ENCODE measurements at regions not wholly inside any gene's neighbourhood (a gene's known extent, or its start where the extent isn't known, plus 50 kb on each side); places are given as distances from the start of the nearest gene placed in this dataset.

DNA sequence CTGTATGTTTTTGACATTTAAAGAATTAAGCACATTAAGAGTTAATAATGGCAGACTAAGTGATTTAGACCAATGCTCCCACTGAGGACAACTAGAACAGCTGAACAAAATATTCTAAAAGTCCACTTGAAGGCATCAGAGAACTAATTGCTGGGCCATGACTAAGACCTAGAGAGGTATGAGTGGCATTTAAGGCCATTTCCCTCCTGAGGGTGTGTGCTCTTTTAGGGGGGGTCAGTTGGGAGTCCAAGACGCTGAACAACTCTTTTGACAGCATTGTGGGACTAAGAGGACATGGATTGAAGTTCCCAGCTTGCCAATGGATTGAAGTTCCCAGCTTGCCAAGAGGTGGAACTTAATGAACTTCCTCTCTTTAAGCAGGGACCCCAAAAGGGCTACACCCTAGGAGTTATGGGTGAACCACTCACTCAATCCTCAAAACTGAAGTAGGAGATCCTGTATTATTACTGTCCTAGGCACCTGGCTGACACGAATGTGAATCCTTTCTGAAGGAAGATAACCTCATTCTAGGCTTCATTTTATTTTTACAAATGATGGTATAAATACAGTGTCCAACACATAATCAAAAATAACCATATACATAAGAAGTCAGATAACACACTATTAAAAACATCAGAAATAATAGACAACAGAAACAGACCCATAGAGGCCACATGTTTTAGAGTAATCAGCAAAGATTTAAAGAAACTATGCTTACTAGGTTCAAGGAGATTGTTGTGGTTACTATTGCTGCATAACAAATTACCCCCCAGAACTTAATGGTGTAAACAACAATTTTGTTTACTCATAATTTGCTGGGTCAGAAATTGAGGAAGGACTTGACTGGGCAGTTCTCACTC lies 175.1 kb downstream of the VEGFA start:
- peak; percentile 15 for DNase-seq

DNA sequence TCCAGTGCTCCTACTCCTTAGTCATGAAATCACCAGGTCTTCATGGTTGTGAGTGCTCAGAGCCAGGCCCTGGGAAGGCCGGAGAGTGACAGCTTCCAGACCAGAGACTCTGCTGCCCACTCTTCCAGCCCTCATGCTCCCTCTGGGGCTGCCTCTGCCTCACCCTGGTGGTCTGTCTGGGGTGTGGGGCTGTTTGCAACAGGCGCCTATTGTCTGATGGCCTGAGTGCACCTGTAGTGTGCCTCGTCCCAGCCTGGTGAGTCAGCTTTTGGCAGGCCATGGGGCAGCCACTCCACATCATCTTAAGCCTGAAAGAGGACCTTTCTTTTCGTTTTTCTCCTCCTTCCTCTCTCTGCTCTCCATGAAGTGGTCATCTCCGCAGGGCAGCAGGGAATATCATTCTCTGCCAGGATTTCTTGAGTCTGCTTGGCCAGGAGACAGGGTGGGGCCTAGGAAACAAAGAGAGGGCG lies 173.8 kb downstream of the VEGFA start:
- DNase-seq: peak; percentile 26

DNA sequence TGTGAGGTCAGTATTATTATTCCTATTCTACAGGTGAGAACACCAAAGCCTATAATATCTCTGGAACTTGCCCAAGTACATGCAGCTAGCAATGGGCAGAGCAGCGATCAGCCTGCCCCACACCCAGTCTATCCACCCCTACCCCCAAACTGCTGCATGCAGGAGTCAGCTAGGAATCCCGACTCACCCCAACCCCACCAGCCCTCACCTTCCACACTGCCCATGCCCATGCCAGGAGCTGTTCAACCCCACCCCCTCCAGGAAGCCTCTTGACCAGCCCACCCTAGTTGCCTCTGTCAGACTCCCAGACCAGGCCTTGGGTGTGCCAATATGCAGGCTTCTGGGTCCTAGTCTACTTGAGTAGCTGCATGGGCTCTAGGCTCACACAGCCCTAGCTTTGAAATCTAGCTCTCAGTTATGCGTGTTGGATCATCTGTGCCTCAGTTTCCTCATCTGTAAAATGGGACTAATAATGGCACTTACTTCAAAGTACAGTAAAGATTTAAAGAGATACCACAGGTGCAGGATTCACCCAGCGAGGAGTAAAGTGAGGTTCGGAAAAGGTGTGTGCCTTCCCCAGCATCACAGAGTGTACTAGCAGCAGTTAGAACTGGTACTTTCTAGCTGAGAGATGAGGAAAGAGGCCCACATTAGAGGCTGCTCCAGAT lies 173.2 kb downstream of the VEGFA start:
- peak; percentile 32 for DNase-seq

DNA sequence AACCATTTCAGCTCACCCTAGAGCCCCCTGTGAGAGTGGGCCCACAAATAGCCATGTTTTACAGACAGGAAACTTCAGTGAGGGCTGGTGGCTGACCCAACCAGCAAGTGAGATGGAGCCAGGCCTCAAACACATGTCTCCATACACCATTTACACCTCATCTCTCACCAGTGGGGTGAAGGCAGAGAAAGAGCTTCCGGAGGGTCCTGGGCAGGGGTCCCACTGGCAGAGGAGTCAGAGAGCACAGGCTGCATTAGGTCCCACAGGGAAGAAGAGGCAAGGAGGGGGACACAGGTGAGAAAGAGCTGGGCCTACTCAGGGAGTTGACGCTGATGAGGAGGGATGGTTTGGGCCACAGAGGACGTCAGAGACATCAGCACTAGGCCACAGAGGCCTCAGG lies 172.6 kb downstream of the VEGFA start:
- DNase-seq: peak; percentile 33

DNA sequence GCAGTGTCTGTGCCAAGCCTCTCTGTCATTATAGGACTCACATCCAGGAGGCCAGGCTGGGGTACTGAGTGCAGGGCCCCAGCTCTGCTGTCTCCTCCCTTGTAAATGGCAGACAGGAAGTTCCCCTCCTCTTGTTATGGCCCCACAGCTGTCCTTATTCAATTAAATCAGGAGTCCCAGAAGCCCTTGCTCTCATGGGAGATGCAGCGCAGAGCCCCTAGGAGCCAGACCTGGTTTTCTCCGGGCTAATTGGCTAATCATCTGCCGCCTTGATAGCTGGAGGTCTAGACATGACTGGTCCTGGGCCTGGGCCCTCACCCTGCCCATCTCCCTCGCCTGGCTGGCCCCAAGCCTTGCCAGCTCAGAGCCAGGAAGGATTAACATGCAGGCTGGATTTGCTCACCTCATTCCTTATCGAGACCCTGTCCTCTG lies 172.0 kb downstream of the VEGFA start:
- DNase-seq: peak; percentile 43

DNA sequence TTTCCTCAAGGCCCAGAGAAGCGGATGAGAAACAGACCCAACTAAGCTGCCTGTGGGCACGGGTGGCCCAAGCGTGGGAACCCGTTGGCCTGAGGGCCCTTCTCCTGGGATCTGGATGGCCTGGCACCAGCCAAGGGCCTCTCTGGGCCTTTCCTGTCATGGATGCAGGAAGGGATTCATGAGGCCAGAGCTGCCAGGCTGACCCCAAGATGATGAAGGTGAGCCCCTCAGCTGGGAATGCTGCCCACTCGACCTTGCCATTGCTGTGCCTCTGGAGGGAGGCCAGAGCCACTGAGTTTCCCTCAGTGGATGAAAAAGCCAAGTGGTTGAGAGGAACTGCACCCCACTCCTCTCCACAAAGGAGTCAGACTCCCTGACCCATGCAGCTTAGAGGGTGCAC lies 171.2 kb downstream of the VEGFA start:
- no peak for DNase-seq

DNA sequence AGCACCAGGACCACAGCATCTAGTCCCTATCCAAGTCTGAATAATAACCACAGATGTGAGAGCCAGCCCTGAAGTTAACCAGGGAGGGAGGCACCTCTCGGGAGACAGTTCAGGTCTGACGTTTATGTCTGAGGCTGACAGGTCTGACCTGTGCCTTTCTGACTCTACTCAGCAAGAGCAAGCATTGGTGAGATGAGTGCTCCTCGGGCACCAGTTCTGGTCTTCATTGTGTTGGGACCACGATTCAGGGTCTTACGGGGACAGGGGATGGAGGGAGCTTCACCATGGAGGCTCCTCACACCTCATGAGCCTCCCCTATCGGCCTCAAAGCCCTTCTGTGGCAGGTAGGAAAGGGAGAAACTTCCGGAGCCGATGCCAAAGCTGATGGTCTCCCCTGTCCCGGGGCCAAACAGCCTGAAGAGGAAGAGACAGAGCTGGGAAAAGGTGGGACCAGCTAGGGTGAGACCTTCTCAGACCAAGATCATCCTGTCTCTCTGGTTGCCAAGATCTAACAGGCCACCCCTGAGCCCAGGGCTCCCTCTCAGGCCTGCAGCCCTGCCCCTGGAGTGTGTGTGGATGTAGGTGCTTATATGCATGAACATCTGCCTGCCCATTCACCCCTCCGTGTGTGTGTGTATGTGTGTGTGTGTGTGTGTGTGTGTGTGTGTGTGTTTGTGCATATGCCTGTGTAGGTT lies 170.5 kb downstream of the VEGFA start:
- peak; percentile 53 for DNase-seq

DNA sequence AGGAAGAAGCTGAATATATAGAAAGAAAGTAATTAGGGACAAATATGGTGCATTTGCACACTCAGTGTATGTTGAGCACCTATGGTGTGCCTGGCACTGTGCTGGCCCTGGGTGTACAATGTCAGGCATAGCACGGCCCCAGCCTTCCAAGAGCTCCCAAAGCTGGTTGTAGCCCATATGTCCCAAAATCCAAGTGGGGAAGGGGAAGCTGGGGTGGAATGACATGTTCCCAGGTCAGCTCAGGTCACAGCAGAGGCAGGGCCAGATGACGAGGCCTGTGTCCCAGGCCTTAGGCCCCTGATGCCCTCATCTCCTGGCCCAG lies 170.0 kb downstream of the VEGFA start:
- DNase-seq: no peak

DNA sequence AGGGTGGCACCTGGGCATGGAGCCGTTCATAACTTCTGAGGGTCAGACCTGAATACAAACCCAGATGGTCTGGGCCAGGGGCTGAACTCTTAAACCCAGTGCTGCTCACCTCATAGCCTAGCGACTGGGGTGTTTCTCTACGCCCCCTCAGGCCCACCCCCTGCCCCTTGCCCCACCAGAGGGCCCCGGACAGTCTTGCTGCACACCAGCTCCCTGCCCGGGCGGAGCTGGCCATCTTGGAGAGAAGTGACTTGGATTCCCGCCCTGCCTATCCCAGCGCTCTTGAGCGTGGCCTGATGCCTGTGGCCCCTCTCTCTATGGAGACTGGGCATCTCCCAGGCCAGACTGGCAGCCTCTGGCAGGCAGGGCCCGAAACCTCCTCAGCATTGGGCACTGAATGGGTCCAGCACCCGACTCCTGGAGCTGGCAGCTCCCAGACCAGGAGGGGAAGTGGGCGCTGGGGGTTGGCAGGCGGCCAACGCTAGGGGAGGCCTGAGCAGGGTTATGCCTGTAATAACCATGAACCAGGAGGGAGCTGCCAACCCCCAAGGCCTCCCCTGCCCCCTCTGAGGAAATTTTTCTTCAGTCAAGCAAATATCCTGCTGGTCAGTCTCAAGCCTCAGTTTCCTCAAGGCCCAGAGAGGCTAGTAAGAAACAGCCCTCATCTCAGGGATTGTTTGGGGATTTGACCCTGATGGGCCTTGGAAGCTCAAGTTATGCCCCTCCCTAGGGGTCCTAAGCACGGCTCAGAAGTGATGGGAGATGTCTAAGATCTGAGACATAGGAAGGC lies 169.5 kb downstream of the VEGFA start:
- DNase-seq: peak; percentile 35

DNA sequence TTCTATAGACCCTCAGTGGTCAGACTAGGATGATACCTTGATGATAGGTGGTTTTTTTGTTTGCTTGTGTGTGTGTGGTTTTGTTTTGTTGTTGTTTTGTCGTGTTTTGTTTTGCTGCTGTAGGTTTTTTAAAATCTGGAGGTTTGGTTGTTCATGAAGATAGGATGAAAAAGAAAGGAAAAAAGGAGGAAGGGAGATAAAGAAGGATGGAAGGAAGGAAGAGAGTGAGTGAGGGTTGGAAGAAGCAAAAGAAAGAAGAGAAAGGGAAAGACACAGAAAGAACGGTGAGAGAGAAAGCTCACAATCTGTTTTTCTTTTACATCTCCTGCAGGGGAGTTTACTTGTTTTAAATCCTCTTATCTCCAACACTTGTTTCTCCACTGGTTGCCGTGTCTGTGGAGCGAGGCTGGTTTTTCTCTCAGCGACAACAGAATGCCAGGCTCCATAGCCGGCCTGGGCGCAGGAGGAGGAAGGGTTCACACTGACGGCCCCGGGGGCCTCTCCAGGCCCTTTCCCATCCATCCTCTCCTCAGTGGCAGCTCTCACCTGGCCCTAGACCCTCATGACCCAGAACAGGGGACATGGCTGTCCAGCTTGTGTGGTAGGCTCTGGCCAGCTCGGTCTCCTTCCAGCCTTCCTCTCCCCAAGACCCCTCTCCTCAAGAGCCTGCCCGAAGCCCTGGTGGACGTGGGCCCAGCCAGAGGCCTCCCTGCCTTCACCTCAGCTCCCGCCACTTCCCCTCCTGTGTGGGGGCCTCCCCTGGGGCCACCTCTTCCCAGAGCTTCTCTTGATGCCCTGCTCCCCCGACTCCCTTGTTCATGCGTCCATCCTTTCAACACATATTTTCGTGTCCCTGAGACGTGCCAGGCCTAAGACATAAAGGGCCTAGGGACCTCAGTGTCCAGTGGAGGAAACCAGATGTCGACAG lies 168.4 kb downstream of the VEGFA start:
- peak; percentile 41 for DNase-seq

DNA sequence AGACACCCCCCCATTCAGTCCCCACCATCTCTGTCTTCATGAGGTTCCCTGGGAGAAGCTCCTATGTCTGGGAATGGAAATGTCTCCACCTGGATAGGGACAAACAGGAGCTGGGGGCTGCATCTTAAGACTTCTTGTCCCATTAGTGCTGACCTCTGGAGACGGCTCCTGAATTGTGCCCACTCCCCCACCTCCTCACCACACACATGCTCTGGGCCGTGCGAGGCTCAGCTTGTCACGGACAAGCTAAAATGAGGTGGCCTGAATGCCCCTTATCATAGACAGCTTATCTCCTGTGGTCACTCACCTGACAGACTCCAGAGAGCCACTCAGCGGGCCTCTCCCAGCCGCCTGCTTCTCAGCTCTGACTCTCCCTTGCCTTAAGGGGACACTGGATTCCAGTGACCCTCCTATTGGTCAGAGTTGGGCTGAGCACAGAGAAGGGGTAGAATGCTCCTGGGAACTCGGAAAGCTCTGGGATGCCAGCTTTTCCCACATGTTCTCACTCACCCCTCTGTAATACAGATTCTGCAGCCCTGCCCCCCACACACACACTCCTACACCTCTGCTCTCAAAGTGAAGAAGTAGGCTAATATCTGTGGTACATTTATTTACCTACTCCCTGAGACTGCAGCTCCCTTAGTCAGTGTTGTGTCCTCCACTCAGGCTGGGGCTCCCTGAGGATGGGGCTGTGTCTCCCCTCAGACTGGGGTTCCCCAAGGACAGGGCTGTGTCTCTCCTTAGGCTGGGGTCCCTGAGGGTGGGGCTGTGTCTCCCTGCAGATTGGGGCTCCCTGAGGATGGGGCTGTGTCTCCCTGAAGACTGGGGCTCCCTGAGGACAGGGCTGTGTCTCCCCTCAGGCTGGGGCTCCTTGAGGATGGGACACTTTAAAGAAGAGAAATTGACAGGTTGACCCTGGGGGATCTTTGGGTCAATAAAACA lies 167.5 kb downstream of the VEGFA start:
- peak; percentile 46 for DNase-seq

DNA sequence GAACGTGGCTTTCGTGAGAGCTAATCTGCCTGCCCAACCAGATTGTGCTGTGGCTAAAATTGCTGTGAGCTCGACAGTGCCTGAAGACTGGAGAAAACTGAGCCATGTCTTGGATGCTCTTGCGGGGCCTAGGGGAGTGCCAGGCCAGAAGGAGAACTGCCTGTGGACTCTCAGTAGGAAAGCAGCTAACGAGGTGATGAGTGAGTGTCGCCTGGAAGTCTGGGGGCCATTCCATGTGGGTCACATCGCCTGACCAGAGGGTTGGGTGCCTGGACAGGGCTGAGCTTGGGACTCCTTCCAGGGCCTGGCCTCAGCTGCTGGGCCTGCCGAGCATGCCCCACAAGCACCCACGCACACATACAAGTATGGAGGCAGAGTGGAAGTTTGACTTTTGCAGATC lies 166.5 kb downstream of the VEGFA start:
- DNase-seq: peak; percentile 37

DNA sequence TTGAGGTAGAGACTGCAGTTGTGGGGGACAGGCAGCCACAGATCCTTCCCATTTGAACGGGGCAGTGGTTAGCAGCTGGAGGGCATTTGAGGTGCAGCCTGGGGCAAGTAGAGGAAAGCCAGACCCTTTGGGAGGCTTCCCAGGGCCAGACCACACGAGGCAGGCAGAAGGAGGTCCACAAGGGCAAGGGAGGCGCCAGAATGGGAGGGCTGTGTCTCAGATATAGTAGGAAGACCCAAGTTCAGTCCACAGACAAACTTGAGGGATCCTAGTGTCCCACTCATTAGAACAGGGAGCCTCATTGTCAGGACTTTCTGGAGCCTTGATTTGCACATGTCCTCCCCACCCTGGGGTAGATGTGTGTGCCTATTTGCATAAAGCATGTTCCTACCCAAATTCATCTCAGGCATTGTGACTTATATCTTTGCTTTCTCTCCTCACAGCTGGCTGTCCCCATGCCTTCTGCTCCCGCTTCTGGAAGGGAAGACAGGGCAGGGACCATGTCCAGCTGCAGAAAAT lies 166.0 kb downstream of the VEGFA start:
- DNase-seq: no peak

DNA sequence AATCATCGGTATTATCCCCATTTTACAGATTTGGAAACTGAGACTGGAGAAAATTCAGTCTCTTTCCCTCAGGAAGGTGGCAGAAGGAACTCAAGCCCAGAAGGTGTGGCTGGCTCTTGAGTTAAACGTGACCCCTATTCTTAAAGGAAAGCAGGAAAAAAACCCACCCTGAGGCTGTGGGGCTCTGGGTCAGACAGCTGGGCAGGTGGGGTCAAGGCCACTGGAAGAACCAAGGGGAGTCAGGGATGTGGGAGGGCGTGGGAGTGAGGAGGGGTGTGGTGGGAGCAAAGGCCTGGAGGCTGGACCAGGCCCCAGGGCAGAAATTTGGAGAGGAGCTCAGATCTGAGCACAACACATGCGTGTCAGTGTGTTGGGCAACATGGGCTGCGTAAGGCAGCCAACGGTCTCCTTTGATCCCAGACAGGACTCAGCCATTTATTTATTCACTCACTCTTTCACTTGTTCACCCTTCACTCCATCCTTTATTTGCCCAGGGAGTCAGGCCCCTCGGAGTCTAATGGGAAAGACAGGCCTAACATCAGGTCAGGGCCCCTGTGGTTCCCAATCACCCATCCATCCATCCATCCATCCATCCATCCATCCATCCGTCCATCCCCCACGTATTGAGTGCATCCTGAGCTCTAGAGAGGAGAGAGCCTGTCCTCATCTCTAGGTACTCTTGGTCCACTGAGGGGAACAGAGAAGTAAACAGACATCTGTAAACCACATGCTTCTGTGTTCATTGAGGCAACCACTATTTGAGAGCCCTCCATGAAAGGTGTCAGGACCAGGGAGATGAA lies 165.0 kb downstream of the VEGFA start:
- no peak for DNase-seq

DNA sequence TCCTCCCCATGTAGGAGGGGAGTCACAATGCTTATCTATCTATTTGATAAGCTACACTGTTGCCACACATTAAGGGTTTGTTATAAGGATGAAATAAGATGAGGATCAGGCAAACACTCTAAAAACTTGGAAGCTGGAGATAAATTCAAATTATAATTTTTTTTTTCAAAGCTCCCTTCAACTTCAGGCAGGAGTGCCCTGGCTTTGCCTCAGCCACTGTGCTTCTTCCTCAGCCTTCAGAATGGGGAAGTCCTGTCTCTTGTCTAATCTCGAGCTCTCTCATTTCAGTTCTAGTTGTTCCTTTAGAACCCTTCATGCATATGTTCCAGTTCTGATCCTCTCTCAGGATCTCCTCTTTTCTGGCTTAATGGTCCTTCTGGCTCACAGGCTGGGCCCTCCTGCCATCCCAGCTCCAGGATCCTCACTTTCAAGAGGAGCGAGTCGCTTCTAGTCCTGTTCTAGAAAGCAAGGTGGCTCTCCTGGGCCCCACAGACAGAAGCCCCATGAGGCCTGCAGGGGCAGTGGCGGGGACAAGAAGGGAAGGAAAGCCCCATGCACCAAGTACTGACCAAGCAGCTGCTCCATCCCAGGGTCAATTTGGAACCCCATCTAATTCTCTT lies 164.3 kb downstream of the VEGFA start:
- no peak for DNase-seq

DNA sequence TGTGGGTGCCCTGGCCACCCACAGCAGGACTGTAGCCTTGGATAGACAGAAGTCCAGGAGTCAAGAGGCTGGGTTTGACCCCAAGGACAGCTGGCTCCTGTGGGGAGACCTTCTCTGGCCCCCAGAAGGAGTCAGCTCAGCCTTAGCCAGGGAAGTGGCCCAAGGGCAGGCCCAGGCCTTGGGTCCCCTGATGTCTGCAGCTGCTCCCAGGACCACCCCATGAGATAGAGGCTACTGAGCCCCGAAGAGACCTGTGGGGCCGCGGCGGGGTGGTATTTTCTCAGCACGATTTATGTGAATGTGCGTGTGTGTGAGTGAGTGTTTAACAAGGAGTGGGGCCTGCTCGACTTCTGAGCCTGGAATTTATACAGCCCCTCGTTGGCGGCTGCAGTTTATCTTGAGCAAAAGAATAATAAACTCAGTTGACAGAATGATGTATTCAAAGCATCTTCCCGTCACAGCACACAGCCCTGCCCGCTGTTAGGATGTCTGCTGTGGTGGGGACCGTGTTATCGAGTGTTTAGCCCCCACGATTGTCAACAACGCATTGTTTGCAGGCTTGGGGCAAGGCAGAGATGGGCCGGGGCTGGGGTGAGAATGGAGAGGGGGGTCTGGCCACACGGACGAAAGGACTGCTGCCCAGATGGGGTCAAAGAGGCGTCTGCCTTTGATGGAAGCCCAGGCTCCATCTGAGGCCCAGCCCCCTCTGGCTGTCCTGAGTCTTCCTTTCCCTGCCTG lies 163.3 kb downstream of the VEGFA start:
- no peak for DNase-seq

DNA sequence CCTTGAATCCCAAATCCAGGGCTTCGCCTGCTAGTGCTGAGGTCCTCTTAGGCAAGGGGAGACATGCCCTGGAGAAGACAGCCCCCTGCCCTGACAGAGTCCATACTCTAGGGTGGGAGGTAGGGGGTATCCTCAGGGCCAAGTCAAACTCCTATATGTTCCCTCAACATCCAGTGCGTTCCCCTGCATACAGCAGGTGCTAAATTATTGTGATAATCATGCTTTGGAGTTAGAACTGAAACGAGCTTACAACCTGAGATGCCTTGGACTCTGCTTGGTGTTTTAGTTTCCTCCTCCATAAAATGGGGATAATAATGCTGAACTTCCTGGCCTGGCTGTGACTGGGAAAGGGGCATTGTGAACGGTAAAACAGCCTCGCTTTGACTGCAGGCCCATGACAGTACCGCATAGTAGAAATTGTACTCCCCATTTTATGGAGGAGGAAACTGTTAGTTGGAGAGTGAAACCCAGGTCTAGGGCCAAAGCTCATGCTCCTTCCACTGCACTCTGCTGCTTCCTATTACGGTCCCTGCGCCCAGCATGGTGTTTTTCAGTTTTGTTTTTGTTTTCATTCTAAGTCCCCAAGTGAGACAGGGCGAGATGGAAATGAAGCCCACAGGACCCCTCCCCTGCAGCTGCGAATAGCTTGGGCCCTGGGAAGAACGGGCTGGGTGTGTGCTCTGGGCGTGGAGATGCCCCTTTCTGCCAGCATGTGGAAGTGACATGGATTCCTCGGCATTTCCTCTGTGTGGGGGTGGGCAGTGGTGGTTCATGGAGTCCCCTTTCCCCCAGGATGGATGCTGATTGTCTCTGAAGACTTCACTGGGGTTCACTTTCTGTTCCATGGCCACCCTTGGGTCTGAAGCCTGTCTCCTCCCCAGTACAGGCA lies 162.5 kb downstream of the VEGFA start:
- no peak for DNase-seq

Measured in activated CD8-positive, alpha-beta memory T cell treated with anti-CD3 and anti-CD28 coated beads for 24 hours (primary cell).